ENCODE measurements at regions not wholly inside any gene's neighbourhood (a gene's known extent, or its start where the extent isn't known, plus 50 kb on each side); places are given as distances from the start of the nearest gene placed in this dataset.
"Not testable (repeated sequence)": the region's sequence is repeated elsewhere in the genome, so short reads cannot be mapped to it uniquely, and the experiment has no call there.

- no peak for DNase-seq (ENCODE audit: low spot score)
- no peak for TF ChIP-seq CTCF (IDR thresholded peaks at IDR 0.05; ENCODE audit: extremely low read depth, insufficient read depth, missing control alignments)
- in situ Hi-C loops (cut with MboI; ENCODE audit: low pct_unique_long_range_greater_than_20kb, low sequenced_read_pairs, unreplicated experiment): no loop called here
Observed at GRCh38 chr5:163951069-163951468, 445.6 kb downstream of the MAT2B start.

DNA sequence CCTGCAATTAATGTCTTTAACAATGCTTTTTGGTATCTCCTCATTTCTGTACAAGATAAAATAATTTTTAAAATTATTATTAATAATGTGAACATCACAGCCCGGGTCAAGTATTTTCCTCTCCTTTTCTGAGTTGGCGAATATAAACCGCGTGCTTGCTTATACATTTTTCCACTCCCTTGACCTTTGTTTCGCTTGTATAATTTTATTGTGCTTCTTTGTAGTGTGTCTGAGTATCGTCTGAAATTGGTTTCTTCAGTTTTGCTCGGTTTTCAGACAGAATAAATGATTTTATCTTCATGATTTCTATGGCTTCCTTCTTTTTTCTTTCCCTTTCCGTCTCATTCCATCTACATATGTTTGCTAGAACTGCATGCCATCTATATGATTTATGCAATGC lies 448.5 kb downstream of the MAT2B start:
- DNase-seq (ENCODE audit: low spot score): no peak
- TF ChIP-seq CTCF (IDR thresholded peaks at IDR 0.05; ENCODE audit: extremely low read depth, insufficient read depth, missing control alignments): no peak
- in situ Hi-C loops (cut with MboI; ENCODE audit: low pct_unique_long_range_greater_than_20kb, low sequenced_read_pairs, unreplicated experiment): no loop called here

- DNase-seq (ENCODE audit: low spot score); in situ Hi-C loops (cut with MboI; ENCODE audit: low pct_unique_long_range_greater_than_20kb, low sequenced_read_pairs, unreplicated experiment): not testable (repeated sequence)
Observed at GRCh38 chr5:163961230-163961629, 455.8 kb downstream of the MAT2B start.

DNA sequence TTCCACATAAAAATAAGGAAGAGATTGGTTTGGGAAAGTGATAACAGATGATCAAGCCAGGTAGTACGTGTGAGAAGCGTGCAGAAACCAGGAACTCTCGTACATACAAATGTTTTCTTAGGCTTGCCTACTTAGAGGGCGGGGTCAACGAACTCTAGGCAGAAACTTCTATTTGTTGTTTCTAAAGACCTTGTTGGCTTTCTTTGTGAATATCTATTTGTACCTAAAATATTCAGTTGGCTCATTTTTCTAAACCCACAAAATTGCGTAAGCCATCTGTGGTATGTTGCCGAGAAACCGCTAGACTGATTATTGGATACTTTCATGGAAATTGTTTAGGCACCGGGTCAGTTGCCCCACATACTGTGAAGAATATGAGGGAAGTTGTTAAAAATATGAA lies 458.5 kb downstream of the MAT2B start:
- TF ChIP-seq CTCF (IDR thresholded peaks at IDR 0.05; ENCODE audit: extremely low read depth, insufficient read depth, missing control alignments): no peak
- DNase-seq (ENCODE audit: low spot score): no peak
- in situ Hi-C loops (cut with MboI; ENCODE audit: low pct_unique_long_range_greater_than_20kb, low sequenced_read_pairs, unreplicated experiment): no loop called here

- TF ChIP-seq CTCF (IDR thresholded peaks at IDR 0.05; ENCODE audit: extremely low read depth, insufficient read depth, missing control alignments): no peak
- in situ Hi-C loops (cut with MboI; ENCODE audit: low pct_unique_long_range_greater_than_20kb, low sequenced_read_pairs, unreplicated experiment): no loop called here
- no peak for DNase-seq (ENCODE audit: low spot score)
Observed at GRCh38 chr5:163964671-163965070, 459.3 kb downstream of the MAT2B start.

- no peak for TF ChIP-seq CTCF (IDR thresholded peaks at IDR 0.05; ENCODE audit: extremely low read depth, insufficient read depth, missing control alignments)
- in situ Hi-C loops (cut with MboI; ENCODE audit: low pct_unique_long_range_greater_than_20kb, low sequenced_read_pairs, unreplicated experiment): no loop called here
- DNase-seq (ENCODE audit: low spot score): no peak
Observed at GRCh38 chr5:163967268-163967667, 461.8 kb downstream of the MAT2B start.

- DNase-seq (ENCODE audit: low spot score): no peak
- no peak for TF ChIP-seq CTCF (IDR thresholded peaks at IDR 0.05; ENCODE audit: extremely low read depth, insufficient read depth, missing control alignments)
- in situ Hi-C loops (cut with MboI; ENCODE audit: low pct_unique_long_range_greater_than_20kb, low sequenced_read_pairs, unreplicated experiment): no loop called here
Observed at GRCh38 chr5:163968651-163969050, 463.2 kb downstream of the MAT2B start.
